Loucy (cell line): ENCODE measurements at regions not wholly inside any gene's neighbourhood (a gene's known extent, or its start where the extent isn't known, plus 50 kb on each side); places are given as distances from the start of the nearest gene placed in this dataset.

Experiments used
- H2AFZ ChIP-seq: fragments of 200-600 bp; sonication (generic); 2 replicates; pipeline ENCODE4 v1.6.0; 2016; ENCODE audit warnings: antibody characterized with exemption, mild to moderate bottlenecking, low read length, moderate library complexity
- H3F3A ChIP-seq: fragments of 200-600 bp; 2 replicates; pipeline ENCODE4 v1.6.0; 2016; ENCODE audit warnings: antibody characterized with exemption, low read depth, mild to moderate bottlenecking
- H3K27me3 ChIP-seq: fragments of 200-600 bp; sonication (generic); 2 replicates; pipeline ENCODE4 v1.6.1; 2014; ENCODE audit warnings: low read length, mild to moderate bottlenecking; ENCODE audit not compliant: insufficient read depth, poor library complexity, severe bottlenecking
- H3K36me3 ChIP-seq: fragments of 200-600 bp; sonication (generic); 2 replicates; pipeline ENCODE4 v1.6.1; 2016; ENCODE audit warnings: low read length; ENCODE audit not compliant: insufficient read depth
- H3K4me1 ChIP-seq: fragments of 200-600 bp; sonication (generic); 2 replicates; pipeline ENCODE4 v1.5.1; 2014; ENCODE audit warnings: low read length, mild to moderate bottlenecking; ENCODE audit not compliant: insufficient read depth, poor library complexity, severe bottlenecking
- H3K4me2 ChIP-seq: fragments of 200-600 bp; sonication (generic); 2 replicates; pipeline ENCODE4 v1.6.0; 2014; ENCODE audit warnings: antibody characterized with exemption, low read length, low read depth, mild to moderate bottlenecking; ENCODE audit not compliant: poor library complexity, severe bottlenecking
- H3K4me3 ChIP-seq: fragments of 200-600 bp; sonication (generic); 2 replicates; pipeline ENCODE4 v1.5.1; 2014; ENCODE audit warnings: low read length, mild to moderate bottlenecking, mixed read lengths; ENCODE audit not compliant: poor library complexity, severe bottlenecking
- H3K79me2 ChIP-seq: fragments of 200-600 bp; sonication (generic); 2 replicates; pipeline ENCODE4 v1.6.1; 2014; ENCODE audit warnings: low read length; ENCODE audit not compliant: insufficient read depth
- H3K9ac ChIP-seq: fragments of 200-600 bp; sonication (generic); 2 replicates; pipeline ENCODE4 v1.6.0; 2014; ENCODE audit warnings: mild to moderate bottlenecking, low read depth, low read length, moderate library complexity; ENCODE audit not compliant: poor library complexity, severe bottlenecking
- H3K9me2 ChIP-seq: fragments of 200-600 bp; sonication (generic); replicated peaks from 2 replicates; pipeline ENCODE4 v1.6.1; 2016; ENCODE audit warnings: low read depth, low read length, mixed read lengths
- H3K9me3 ChIP-seq: fragments of 200-600 bp; sonication (generic); 2 replicates; pipeline ENCODE4 v1.6.1; 2014; ENCODE audit warnings: mild to moderate bottlenecking, antibody characterized with exemption, low read length, low read depth; ENCODE audit not compliant: insufficient read depth
- H4K20me1 ChIP-seq: fragments of 200-600 bp; sonication (generic); 2 replicates; pipeline ENCODE4 v1.6.0; 2014; ENCODE audit warnings: antibody characterized with exemption, low read length, mild to moderate bottlenecking; ENCODE audit not compliant: insufficient read depth, poor library complexity, severe bottlenecking
- CTCF ChIP-seq: fragments of 200-600 bp; sonication (generic); conservative IDR thresholded peaks from 2 replicates; pipeline ENCODE4 v1.5.1; 2014; ENCODE audit warnings: mild to moderate bottlenecking, antibody characterized with exemption, low read length
- EZH2phosphoT487 ChIP-seq: fragments of 200-600 bp; IDR thresholded peaks from 2 replicates; pipeline ENCODE4 v1.6.1; 2018; ENCODE audit warnings: antibody characterized with exemption, mild to moderate bottlenecking, moderate library complexity, borderline replicate concordance

DNA sequence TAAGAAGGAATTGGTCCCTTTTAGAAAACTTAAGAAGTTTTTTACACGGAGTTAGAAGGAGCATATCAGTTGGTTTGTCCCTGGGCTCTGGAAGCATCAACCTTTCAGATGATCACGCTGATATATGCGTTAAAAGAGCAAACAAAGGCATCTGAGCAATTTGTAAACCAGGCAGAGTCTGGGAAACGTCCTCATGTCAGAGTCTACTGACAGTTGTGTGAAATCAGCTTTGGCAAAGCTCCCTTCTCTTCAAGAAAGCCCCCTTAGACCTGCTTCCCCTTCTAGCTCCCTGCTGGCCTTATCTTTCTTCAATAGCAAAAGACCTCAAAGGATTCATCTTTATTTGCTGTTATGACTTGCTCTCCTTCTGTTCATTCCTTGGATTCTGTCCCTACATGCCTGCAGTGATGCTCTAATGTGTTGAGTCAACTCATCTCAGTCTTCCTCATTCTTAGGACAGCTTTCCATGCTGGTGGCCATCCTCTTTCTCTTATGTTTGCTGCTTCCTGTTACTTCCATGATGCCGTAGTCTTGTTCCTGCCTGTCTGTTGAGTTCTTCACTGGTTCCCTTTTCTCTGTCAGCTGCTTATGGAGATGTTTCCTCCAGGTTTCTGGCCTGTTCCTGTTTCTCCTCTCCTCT lies 106.5 kb upstream of the BMPER start:
- Histone ChIP-seq H3K9ac (no peak overlapping the region), H3K36me3 (no peaks in the 10 kb centered on the region), H3K27me3 (no peaks in the 10 kb centered on the region), H4K20me1 (no peaks in the 10 kb centered on the region), H3F3A (no peaks in the 10 kb centered on the region), H3K4me3 (no peak overlapping the region), H2AFZ (no peak overlapping the region), H3K9me3 (no peaks in the 10 kb centered on the region), H3K9me2 (no peaks in the 10 kb centered on the region), H3K4me2 (no peak overlapping the region), H3K4me1 (no peaks in the 10 kb centered on the region), H3K79me2 (no peaks in the 10 kb centered on the region)
- no peak for TF ChIP-seq CTCF

- H3K9ac ChIP-seq, result no peak overlapping the region
- TF ChIP-seq EZH2phosphoT487 (no peak), CTCF (no peak)
- no peaks in the 10 kb centered on the region for H3K27me3 ChIP-seq
- H3K9me2 ChIP-seq, result no peaks in the 10 kb centered on the region
- no peaks in the 10 kb centered on the region for H3K9me3 ChIP-seq
- no peak overlapping the region for H3K4me3 ChIP-seq
- no peaks in the 10 kb centered on the region for H4K20me1 ChIP-seq
- no peaks in the 10 kb centered on the region for H3K79me2 ChIP-seq
- no peaks in the 10 kb centered on the region for H3K36me3 ChIP-seq
- H3F3A ChIP-seq, result no peaks in the 10 kb centered on the region
- no peak overlapping the region for H2AFZ ChIP-seq
- no peaks in the 10 kb centered on the region for H3K4me1 ChIP-seq
- H3K4me2 ChIP-seq, result no peak overlapping the region
Measured at GRCh38 chr7:33799766-33800165, 105.6 kb upstream of the BMPER start.

GRCh38 chr7:33802600-33802999 lies 102.7 kb upstream of the BMPER start:
- no peak overlapping the region for H3K4me3 ChIP-seq
- H2AFZ ChIP-seq, result no peak overlapping the region

More at GRCh38 chr7:33802600-33802999, 102.7 kb upstream of the BMPER start:
- Histone ChIP-seq H3K4me2 (no peak overlapping the region), H3K27me3 (no peaks in the 10 kb centered on the region), H3K9ac (no peak overlapping the region), H3K36me3 (no peaks in the 10 kb centered on the region), H3K9me3 (no peaks in the 10 kb centered on the region), H3K9me2 (no peaks in the 10 kb centered on the region), H4K20me1 (no peaks in the 10 kb centered on the region), H3F3A (no peaks in the 10 kb centered on the region), H3K4me1 (no peaks in the 10 kb centered on the region), H3K79me2 (no peaks in the 10 kb centered on the region)
- TF ChIP-seq CTCF (no peak), EZH2phosphoT487 (no peak)
